ENCODE measurements at regions not wholly inside any gene's neighbourhood (a gene's known extent, or its start where the extent isn't known, plus 50 kb on each side); places are given as distances from the start of the nearest gene placed in this dataset.

- TF ChIP-seq CTCF (IDR thresholded peaks at IDR 0.05) = no peak
- H3K27ac ChIP-seq = no peak overlapping the region
- H3K4me3 ChIP-seq = no peak overlapping the region
- DNase-seq (ENCODE audit: low spot score) = no peak
Measured at GRCh38 chr4:173475751-173476150, 54.3 kb downstream of the HAND2 start.

- DNase-seq (ENCODE audit: low spot score) = no peak
- Histone ChIP-seq H3K27ac (no peak overlapping the region), H3K4me3 (no peak overlapping the region)
- TF ChIP-seq CTCF (IDR thresholded peaks at IDR 0.05) = no peak
Measured at GRCh38 chr4:173469622-173470021, 60.4 kb downstream of the HAND2 start.

GRCh38 chr4:173468314-173468713 lies 61.7 kb downstream of the HAND2 start:
- H3K4me3 ChIP-seq = no peak overlapping the region
- DNase-seq (ENCODE audit: low spot score) = no peak
- no peak for TF ChIP-seq CTCF (IDR thresholded peaks at IDR 0.05)
- no peak overlapping the region for H3K27ac ChIP-seq

GRCh38 chr4:173466101-173466500 lies 63.9 kb downstream of the HAND2 start:
- no peak for TF ChIP-seq CTCF (IDR thresholded peaks at IDR 0.05)
- H3K4me3 ChIP-seq = no peak overlapping the region
- no peak for DNase-seq (ENCODE audit: low spot score)
- H3K27ac ChIP-seq = peak overlapping the region in 1 of 2 donors; percentile 16

- DNase-seq (ENCODE audit: low spot score) = no peak
- TF ChIP-seq CTCF (IDR thresholded peaks at IDR 0.05) = no peak
Measured at GRCh38 chr4:173464481-173464880, 65.5 kb downstream of the HAND2 start.

GRCh38 chr4:173463816-173464215 lies 64.9 kb upstream of the SCRG1 start:
- no peak for DNase-seq (ENCODE audit: low spot score)
- no peak for TF ChIP-seq CTCF (IDR thresholded peaks at IDR 0.05)
- no peak overlapping the region for H3K27ac ChIP-seq
- no peak overlapping the region for H3K4me3 ChIP-seq

More at GRCh38 chr4:173464481-173464880, 65.5 kb downstream of the HAND2 start:
- H3K27ac ChIP-seq = no peak overlapping the region
- no peak overlapping the region for H3K4me3 ChIP-seq

- no peak for TF ChIP-seq CTCF (IDR thresholded peaks at IDR 0.05)
- DNase-seq (ENCODE audit: low spot score) = no peak
- no peak overlapping the region for H3K4me3 ChIP-seq
- no peak overlapping the region for H3K27ac ChIP-seq
Measured at GRCh38 chr4:173461170-173461569, 62.3 kb upstream of the SCRG1 start.
